H1 (cell line): ENCODE measurements at regions not wholly inside any gene's neighbourhood (a gene's known extent, or its start where the extent isn't known, plus 50 kb on each side); places are given as distances from the start of the nearest gene placed in this dataset.

ENCODE experiments used
- CHD1 ChIP-seq: IDR thresholded peaks from 2 replicates; pipeline ENCODE4 v1.6.1; 2012; ENCODE audit warnings: low read depth, low read length, improper control_type of control experiment
- CHD2 ChIP-seq: IDR thresholded peaks from 2 replicates; pipeline ENCODE4 v1.6.1; 2012; ENCODE audit warnings: low read length, improper control_type of control experiment
- E2F6 ChIP-seq: IDR thresholded peaks from 2 replicates; pipeline ENCODE4 v1.6.1; 2012; ENCODE audit warnings: inconsistent platforms
- EGR1 ChIP-seq: IDR thresholded peaks from 2 replicates; pipeline ENCODE4 v1.6.1; 2011; ENCODE audit warnings: low read depth, low read length, borderline replicate concordance
- EZH2 ChIP-seq: fragments of 200-600 bp; sonication (generic); IDR thresholded peaks from 2 replicates; pipeline ENCODE4 v1.7.1; 2012; ENCODE audit warnings: low read depth, mild to moderate bottlenecking, moderate library complexity, low read length, inconsistent platforms; ENCODE audit not compliant: severe bottlenecking
- KDM1A ChIP-seq: fragments of 200-600, 300-600 bp; sonication (generic); IDR thresholded peaks from 2 replicates; pipeline ENCODE4 v1.7.1; 2016; ENCODE audit warnings: mild to moderate bottlenecking, low read length, borderline replicate concordance
- MAFK ChIP-seq: IDR thresholded peaks from 2 replicates; pipeline ENCODE4 v1.6.1; 2012; ENCODE audit warnings: low read depth, mild to moderate bottlenecking, improper control_type of control experiment, low read length
- NANOG ChIP-seq: IDR thresholded peaks from 2 replicates; pipeline ENCODE4 v1.6.1; 2011; ENCODE audit warnings: low read length, low read depth, mild to moderate bottlenecking, inconsistent platforms; ENCODE audit not compliant: insufficient read depth, poor library complexity, severe bottlenecking
- TF ChIP-seq, protein P1 (sequence below), 3 experiments: IDR thresholded peaks; 1 replicate in 2 of 3; 2 replicates in 1 of 3; pipeline versions ENCODE4 v1.5.1 to v1.6.1; 2011; ENCODE audit warnings: low read length in 3 of 3, mild to moderate bottlenecking in 3 of 3, inconsistent platforms in 2 of 3, low read depth in 1 of 3, moderate library complexity in 1 of 3; ENCODE audit not compliant: insufficient read depth in 1 of 3; ENCODE audit errors: control extremely low read depth in 1 of 3

- TF ChIP-seq EZH2 (no peak), CHD2 (no peak), NANOG (no peak), EGR1 (no peak), KDM1A (no peak), MAFK (no peak), CHD1 (no peak), E2F6 (no peak)
- TF ChIP-seq, protein P1, sequence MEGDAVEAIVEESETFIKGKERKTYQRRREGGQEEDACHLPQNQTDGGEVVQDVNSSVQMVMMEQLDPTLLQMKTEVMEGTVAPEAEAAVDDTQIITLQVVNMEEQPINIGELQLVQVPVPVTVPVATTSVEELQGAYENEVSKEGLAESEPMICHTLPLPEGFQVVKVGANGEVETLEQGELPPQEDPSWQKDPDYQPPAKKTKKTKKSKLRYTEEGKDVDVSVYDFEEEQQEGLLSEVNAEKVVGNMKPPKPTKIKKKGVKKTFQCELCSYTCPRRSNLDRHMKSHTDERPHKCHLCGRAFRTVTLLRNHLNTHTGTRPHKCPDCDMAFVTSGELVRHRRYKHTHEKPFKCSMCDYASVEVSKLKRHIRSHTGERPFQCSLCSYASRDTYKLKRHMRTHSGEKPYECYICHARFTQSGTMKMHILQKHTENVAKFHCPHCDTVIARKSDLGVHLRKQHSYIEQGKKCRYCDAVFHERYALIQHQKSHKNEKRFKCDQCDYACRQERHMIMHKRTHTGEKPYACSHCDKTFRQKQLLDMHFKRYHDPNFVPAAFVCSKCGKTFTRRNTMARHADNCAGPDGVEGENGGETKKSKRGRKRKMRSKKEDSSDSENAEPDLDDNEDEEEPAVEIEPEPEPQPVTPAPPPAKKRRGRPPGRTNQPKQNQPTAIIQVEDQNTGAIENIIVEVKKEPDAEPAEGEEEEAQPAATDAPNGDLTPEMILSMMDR (IDR thresholded peaks at IDR 0.05; ENCODE audit: control extremely low read depth in 1 of 3, insufficient read depth in 1 of 3, low read depth in 1 of 3, low read length in 3 of 3) = no peak
Measured at GRCh38 chr6:4397307-4397706, 261.9 kb upstream of the ECI2 start.
